ENCODE measurements at regions not wholly inside any gene's neighbourhood (a gene's known extent, or its start where the extent isn't known, plus 50 kb on each side); places are given as distances from the start of the nearest gene placed in this dataset.
A peak's percentile ranks its signal among the peaks of the same experiment; 100 is the strongest.

DNA sequence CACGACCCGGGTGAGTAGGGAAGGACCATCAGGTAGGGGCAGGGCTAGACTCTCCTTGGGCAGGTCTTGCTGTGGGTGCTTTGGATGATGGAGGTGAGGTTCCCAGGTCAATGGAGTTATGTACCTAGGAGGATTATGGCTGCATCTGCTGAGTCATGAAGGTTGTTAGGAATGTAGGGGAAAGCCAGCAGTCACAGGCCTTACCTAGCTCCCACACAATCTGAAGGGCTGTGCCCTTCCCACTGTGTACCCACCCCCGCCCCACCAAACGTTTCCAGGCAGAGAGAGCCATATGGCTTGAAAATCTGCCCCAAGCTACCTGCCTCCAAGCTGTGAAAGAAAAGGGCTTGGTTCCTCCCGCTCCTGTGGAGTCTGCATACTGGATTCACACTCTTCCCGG, 573.4 kb upstream of the DPPA4 start:
- TF ChIP-seq, protein P1, sequence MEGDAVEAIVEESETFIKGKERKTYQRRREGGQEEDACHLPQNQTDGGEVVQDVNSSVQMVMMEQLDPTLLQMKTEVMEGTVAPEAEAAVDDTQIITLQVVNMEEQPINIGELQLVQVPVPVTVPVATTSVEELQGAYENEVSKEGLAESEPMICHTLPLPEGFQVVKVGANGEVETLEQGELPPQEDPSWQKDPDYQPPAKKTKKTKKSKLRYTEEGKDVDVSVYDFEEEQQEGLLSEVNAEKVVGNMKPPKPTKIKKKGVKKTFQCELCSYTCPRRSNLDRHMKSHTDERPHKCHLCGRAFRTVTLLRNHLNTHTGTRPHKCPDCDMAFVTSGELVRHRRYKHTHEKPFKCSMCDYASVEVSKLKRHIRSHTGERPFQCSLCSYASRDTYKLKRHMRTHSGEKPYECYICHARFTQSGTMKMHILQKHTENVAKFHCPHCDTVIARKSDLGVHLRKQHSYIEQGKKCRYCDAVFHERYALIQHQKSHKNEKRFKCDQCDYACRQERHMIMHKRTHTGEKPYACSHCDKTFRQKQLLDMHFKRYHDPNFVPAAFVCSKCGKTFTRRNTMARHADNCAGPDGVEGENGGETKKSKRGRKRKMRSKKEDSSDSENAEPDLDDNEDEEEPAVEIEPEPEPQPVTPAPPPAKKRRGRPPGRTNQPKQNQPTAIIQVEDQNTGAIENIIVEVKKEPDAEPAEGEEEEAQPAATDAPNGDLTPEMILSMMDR (conservative IDR thresholded peaks at IDR 0.05; ENCODE audit: low read depth, low read length): no peak
- DNase-seq (ENCODE audit: low read depth): no peak
- H3K4me3 ChIP-seq (ENCODE audit: low read depth, low read length): no peak overlapping the region

DNA sequence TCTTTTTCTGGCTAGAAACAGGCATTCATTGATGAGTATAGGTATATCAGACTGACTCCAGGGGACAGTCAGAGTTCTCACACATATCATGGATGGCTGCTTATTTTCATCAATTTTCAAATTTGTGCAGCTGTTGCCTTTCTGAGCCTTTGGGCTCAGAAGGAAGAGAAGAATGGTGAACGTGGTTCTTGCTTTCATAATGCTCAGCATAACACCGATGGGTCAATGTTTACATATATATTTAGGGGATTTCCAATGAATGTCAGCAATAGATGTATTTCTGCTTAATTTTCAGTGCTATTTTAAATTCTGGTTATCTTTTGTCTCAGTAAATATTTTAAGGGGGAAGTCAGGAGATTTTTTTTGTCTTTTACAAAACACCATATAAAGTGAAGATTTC, 581.4 kb upstream of the DPPA4 start:
- H3K4me3 ChIP-seq (ENCODE audit: low read depth, low read length): no peak overlapping the region
- no peak for DNase-seq (ENCODE audit: low read depth)
- TF ChIP-seq, protein P1 (conservative IDR thresholded peaks at IDR 0.05; ENCODE audit: low read depth, low read length): no peak

DNA sequence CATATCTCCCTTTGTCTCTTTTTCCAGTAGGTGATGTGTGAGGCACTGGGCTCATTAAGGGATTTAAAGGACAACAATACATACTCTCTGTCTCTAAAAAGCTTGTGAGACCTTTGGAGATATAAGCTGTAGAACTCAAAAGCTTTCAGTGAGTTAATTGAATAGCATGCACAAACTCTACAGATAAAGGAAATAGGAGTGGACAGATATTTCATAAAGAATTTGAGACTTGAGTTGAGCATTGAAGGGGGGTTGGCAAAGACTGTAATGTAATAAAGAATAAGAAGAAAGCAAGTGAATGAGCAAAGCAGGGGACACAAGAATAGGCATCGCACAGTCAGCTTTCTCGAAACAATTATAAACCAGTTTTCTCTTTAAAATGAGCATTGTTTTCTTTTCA, 583.4 kb upstream of the DPPA4 start:
- DNase-seq (ENCODE audit: low read depth): no peak
- TF ChIP-seq, protein P1 (conservative IDR thresholded peaks at IDR 0.05; ENCODE audit: low read depth, low read length): no peak
- no peak overlapping the region for H3K4me3 ChIP-seq (ENCODE audit: low read depth, low read length)

DNA sequence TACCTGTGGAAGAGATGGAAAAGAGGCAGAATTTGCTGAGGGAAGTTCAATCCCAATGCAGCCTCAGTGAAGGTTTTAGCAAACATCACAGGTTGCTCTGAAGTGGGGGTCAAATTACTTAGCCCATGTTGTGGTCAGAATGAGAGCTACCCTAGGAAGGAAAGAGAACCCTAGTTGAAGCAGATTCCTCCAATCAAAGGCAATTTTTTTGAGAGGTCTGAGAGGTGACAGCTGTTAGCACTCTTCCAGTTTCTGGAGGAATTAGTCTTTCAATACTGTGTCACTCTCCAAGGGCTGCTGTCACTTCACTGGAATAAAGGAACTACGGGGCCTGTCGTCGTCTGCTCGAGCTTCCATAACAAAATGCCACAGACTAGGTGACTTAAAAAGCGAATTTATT, 584.2 kb upstream of the DPPA4 start:
- TF ChIP-seq, protein P1 (conservative IDR thresholded peaks at IDR 0.05; ENCODE audit: low read depth, low read length): no peak
- no peak for DNase-seq (ENCODE audit: low read depth)
- H3K4me3 ChIP-seq (ENCODE audit: low read depth, low read length): no peak overlapping the region

GRCh38 chr3:109922856-109923255, 585.5 kb upstream of the DPPA4 start:
- DNase-seq (ENCODE audit: low read depth): no peak
- no peak overlapping the region for H3K4me3 ChIP-seq (ENCODE audit: low read depth, low read length)
- TF ChIP-seq, protein P1 (conservative IDR thresholded peaks at IDR 0.05; ENCODE audit: low read depth, low read length): no peak

DNA sequence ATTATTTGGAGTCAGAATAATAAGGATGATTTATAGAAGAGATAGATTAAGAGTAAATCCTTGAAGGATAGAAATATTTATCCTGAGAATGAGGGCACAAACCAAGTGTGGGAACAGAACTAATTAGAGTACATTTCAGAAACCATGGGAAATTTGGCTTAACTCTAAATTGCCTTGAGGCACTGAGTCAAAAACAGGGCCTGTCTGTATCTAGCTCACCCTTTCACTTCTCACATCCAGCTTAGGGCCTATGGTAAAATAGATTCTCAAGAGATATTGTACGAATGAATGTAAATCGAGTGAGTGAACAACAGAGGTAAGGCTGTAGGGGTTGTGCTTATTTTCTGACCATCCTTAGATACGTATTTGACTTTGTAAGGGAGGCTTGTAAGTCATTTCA, 586.1 kb upstream of the DPPA4 start:
- TF ChIP-seq, protein P1 (conservative IDR thresholded peaks at IDR 0.05; ENCODE audit: low read depth, low read length): no peak
- no peak overlapping the region for H3K4me3 ChIP-seq (ENCODE audit: low read depth, low read length)
- DNase-seq (ENCODE audit: low read depth): no peak

DNA sequence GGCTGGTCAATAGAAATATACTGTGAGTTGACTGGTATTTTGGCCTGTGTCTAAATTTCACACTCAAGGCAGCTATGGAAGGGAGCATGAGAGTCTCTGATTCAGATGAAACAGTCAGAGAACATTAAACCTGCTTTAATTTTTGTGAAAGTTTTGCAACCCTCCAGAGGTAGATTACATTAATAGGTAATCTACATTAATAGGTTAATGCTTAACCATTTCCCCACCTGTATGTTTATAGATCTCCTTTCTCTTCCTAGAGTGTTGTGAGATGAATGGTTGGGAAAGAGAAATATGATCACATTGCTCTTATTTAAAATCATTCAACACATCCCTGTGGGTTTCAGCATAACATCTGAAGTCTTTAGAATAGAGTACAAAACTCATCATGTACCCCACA, 586.9 kb upstream of the DPPA4 start:
- no peak overlapping the region for H3K4me3 ChIP-seq (ENCODE audit: low read depth, low read length)
- TF ChIP-seq, protein P1 (conservative IDR thresholded peaks at IDR 0.05; ENCODE audit: low read depth, low read length): no peak
- DNase-seq (ENCODE audit: low read depth): peak; percentile 49

All from epithelial cell of proximal tubule (primary cell).